ENCODE measurements at regions not wholly inside any gene's neighbourhood (a gene's known extent, or its start where the extent isn't known, plus 50 kb on each side); places are given as distances from the start of the nearest gene placed in this dataset.

DNA sequence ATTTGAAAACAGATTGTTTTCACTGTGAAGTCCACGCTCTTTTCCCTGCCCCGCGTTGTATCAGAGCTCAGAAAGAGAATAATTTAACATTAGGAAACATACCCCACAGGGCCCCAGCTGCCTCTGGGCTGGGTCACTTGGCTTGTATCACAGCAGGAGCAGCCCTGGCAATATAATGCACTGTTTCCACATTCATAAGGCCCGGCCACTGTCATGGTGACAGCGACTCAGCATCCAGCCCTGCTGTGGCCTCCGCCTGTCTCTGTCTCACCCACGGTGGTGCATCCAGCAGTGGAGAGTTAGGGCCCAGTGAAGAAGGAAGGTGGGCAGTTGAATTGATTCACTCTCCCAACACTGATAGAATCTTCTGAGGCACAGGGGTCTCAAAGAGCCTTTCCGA is 188.9 kb downstream of the NSG2 start:
- no peaks in the 10 kb centered on the region for H3K36me3 ChIP-seq
- no peaks in the 10 kb centered on the region for H3K4me1 ChIP-seq
- intact Hi-C loops (cut with DNase I): no loop called here
- no peak for DNase-seq
- H3K9me3 ChIP-seq: no peaks in the 10 kb centered on the region
- no peaks in the 10 kb centered on the region for H3K27me3 ChIP-seq
- TF ChIP-seq, protein P1, sequence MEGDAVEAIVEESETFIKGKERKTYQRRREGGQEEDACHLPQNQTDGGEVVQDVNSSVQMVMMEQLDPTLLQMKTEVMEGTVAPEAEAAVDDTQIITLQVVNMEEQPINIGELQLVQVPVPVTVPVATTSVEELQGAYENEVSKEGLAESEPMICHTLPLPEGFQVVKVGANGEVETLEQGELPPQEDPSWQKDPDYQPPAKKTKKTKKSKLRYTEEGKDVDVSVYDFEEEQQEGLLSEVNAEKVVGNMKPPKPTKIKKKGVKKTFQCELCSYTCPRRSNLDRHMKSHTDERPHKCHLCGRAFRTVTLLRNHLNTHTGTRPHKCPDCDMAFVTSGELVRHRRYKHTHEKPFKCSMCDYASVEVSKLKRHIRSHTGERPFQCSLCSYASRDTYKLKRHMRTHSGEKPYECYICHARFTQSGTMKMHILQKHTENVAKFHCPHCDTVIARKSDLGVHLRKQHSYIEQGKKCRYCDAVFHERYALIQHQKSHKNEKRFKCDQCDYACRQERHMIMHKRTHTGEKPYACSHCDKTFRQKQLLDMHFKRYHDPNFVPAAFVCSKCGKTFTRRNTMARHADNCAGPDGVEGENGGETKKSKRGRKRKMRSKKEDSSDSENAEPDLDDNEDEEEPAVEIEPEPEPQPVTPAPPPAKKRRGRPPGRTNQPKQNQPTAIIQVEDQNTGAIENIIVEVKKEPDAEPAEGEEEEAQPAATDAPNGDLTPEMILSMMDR (IDR thresholded peaks at IDR 0.05): no peak
- ATAC-seq: no peak
- no peak overlapping the region for H3K27ac ChIP-seq
- no peak overlapping the region for H3K4me3 ChIP-seq

DNA sequence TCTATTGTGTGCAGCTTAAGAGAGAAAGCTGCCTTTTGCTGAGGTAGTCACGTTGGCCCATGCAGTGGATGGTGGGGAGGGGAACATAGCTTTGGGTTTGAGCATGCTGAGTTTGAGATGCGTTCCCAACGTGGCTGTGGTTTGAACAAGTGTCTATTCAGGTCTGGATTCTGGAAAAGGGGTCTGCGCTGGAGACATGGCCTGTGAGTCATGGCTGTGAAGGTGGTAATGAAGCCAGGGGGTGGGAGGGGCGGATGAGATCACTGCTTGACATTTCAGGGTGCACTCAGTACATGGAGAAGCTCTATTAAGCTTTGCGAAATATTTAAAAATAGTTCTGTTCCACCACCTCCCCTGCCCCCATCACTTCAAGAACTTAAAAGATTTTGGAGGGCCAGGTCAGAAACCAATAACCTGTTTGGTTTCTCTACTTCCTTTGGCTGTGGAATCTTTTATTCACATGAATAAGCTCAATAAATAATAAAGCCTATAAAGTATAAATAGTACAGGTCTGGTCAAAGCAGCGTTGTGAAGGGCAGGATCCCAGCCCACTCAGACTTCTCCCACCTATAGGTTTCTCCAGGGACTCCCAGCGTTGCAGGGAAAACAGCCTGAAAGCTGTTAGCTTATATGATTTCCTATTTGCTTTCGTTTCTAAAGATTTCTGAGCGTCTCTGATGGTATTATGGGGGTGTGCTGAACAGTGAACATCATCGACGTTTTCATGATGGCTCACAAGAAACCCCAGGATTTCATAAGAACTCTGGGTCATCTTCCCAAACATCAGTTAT is 189.9 kb downstream of the NSG2 start:
- Histone ChIP-seq H3K4me3 (no peak overlapping the region), H3K27ac (no peak overlapping the region), H3K4me1 (no peaks in the 10 kb centered on the region), H3K9me3 (no peaks in the 10 kb centered on the region), H3K27me3 (no peaks in the 10 kb centered on the region), H3K36me3 (no peaks in the 10 kb centered on the region)
- ATAC-seq (no peak), DNase-seq (no peak)
- intact Hi-C loops (cut with DNase I): no loop called here
- TF ChIP-seq, protein P1 (IDR thresholded peaks at IDR 0.05): no peak

DNA sequence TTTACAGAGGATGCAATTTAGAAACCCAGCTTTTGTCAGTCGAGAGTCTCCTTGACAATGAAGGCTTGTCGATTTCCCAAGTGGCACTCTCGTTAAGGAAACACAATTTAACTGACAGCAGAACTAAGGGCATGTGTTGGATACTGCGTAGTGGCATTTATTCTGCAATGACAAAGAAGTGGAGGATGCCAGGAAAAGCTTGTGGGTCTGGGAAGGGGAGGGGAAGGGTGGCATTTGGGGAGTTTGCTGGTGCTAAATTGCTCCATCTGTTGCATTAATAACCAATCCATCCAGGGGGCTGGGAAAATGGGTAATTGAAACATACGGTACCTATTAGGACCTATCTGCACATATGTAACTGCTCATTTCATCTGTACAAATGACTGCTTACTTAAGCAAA is 190.6 kb downstream of the NSG2 start:
- DNase-seq (no peak), ATAC-seq (no peak)
- H3K27ac ChIP-seq: no peak overlapping the region
- H3K4me3 ChIP-seq: no peak overlapping the region
- no peaks in the 10 kb centered on the region for H3K9me3 ChIP-seq
- no peaks in the 10 kb centered on the region for H3K27me3 ChIP-seq
- intact Hi-C loops (cut with DNase I): no loop called here
- TF ChIP-seq, protein P1 (IDR thresholded peaks at IDR 0.05): no peak
- H3K4me1 ChIP-seq: no peaks in the 10 kb centered on the region
- H3K36me3 ChIP-seq: no peaks in the 10 kb centered on the region

DNA sequence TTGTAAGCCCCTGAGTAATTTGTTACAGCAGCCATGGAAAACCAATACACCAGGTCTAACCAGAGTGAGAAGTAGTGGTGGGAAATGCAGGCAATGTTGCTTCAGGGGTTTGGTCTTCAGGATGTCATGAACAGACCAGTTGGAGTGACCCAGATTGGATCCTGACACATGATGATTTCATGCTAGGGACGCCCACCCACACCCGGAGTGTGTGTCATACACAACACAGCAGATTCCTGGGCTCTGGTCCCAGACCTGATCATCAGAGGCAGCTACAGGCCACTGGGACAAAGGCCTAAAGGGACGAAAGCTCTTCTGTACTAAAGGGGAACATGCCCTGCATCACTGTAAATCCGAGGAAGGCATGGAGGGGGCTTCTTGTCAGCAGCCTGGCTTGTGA is 194.2 kb downstream of the NSG2 start:
- Histone ChIP-seq H3K36me3 (no peaks in the 10 kb centered on the region), H3K27ac (no peak overlapping the region), H3K27me3 (peaks cover 4% of the 10 kb centered on the region), H3K4me3 (no peak overlapping the region), H3K9me3 (no peaks in the 10 kb centered on the region), H3K4me1 (no peaks in the 10 kb centered on the region)
- no peak for DNase-seq
- intact Hi-C loops (cut with DNase I): no loop called here
- ATAC-seq: no peak
- TF ChIP-seq, protein P1 (IDR thresholded peaks at IDR 0.05): no peak

DNA sequence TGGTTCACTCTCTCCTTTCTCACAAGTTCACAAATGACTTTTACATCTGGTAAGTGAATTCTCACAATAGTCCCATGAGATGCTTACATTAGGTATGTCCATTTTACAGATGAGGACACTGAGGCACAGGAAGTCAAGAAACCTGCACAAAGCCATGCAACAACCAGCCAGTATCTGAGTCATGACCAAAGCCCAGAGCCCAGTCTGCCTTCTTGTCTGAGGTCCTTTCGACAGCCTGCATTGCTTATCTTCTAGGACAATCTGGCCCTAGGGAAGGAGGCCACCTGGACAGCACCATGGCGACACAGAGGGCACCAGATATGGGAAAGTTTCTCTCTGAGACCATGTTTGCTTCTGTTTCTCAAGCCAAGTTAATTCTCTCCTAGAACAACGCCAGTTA is 197.1 kb downstream of the NSG2 start:
- H3K36me3 ChIP-seq: no peaks in the 10 kb centered on the region
- TF ChIP-seq, protein P1 (IDR thresholded peaks at IDR 0.05): no peak
- no peak for ATAC-seq
- no peaks in the 10 kb centered on the region for H3K9me3 ChIP-seq
- no peak overlapping the region for H3K27ac ChIP-seq
- no peak overlapping the region for H3K4me3 ChIP-seq
- H3K27me3 ChIP-seq: peaks cover 4% of the 10 kb centered on the region
- no peak for DNase-seq
- no peaks in the 10 kb centered on the region for H3K4me1 ChIP-seq
- intact Hi-C loops (cut with DNase I): no loop called here

DNA sequence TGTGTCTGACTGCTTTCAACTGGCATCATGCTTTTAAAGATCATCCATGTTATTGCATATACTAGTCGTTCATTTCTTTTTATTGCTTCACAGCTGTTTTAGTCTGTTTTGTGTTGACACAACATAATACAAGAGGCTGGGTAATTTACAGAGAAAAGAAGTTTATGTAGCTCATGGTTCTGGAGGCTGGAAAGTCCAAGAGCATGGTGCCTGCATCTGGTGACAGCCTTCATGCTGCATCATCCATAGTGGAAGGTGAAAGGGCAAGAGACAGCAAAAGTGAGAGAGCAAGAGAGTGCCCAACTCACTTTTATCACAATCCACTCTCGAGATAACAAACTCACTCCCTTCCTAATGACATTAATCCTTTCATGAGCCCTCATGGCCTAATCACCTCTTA is 198.4 kb downstream of the NSG2 start:
- Histone ChIP-seq H3K9me3 (no peaks in the 10 kb centered on the region), H3K4me3 (no peak overlapping the region), H3K27ac (no peak overlapping the region), H3K27me3 (peaks cover 4% of the 10 kb centered on the region), H3K4me1 (no peaks in the 10 kb centered on the region), H3K36me3 (no peaks in the 10 kb centered on the region)
- intact Hi-C loops (cut with DNase I): no loop called here
- DNase-seq (no peak), ATAC-seq (no peak)
- TF ChIP-seq, protein P1 (IDR thresholded peaks at IDR 0.05): no peak

Measured in upper lobe of right lung (tissue), 1 donor.